ENCODE measurements at regions not wholly inside any gene's neighbourhood (a gene's known extent, or its start where the extent isn't known, plus 50 kb on each side); places are given as distances from the start of the nearest gene placed in this dataset.
A peak's percentile ranks its signal among the peaks of the same experiment; 100 is the strongest.
"Not testable (repeated sequence)": the region's sequence is repeated elsewhere in the genome, so short reads cannot be mapped to it uniquely, and the experiment has no call there.

GRCh38 chr5:103860327-103860726 is 297.7 kb upstream of the NUDT12 start:
- H3K27me3 Mint-ChIP-seq (ENCODE audit: insufficient read depth, unreplicated experiment) = no peaks in the 10 kb centered on the region
- POLR2A ChIA-PET = interaction anchor here (0.7 kb wide), 1 partner anchor 719 kb away, joined by 3 read pairs; no protein-coding TSS in a partner anchor
- H3K4me3 Mint-ChIP-seq (ENCODE audit: unreplicated experiment) = no peak overlapping the region
- H3K27ac Mint-ChIP-seq (ENCODE audit: low read depth, unreplicated experiment) = no peak overlapping the region
- no peaks in the 10 kb centered on the region for H3K4me1 Mint-ChIP-seq (ENCODE audit: insufficient read depth, unreplicated experiment)
- no peak for TF ChIP-seq CTCF (IDR thresholded peaks at IDR 0.05; ENCODE audit: unreplicated experiment)
- no peak for DNase-seq (ENCODE audit: unreplicated experiment)
- CTCF ChIA-PET = interaction anchor here (0.6 kb wide), 2 partner anchors 273 to 1568 kb away, joined by 3 read pairs; no protein-coding TSS in a partner anchor
- BruUV-seq (replicated peaks) = no TSS peak
- no peaks in the 10 kb centered on the region for H3K9me3 Mint-ChIP-seq (ENCODE audit: unreplicated experiment)
- intact Hi-C loops (cut with micrococcal nuclease) = no loop called here
- no peaks in the 10 kb centered on the region for H3K36me3 Mint-ChIP-seq (ENCODE audit: insufficient read depth, unreplicated experiment)

- CTCF ChIA-PET = not testable (repeated sequence)
These were observed 295.8 kb upstream of the NUDT12 start for GRCh38 chr5:103858367-103858766.

GRCh38 chr5:103851091-103851490 is 288.5 kb upstream of the NUDT12 start:
- Mint-ChIP-seq H3K9me3 (ENCODE audit: unreplicated experiment) (no peaks in the 10 kb centered on the region), H3K4me3 (ENCODE audit: unreplicated experiment) (no peak overlapping the region), H3K27ac (ENCODE audit: low read depth, unreplicated experiment) (no peak overlapping the region), H3K27me3 (ENCODE audit: insufficient read depth, unreplicated experiment) (no peaks in the 10 kb centered on the region), H3K4me1 (ENCODE audit: insufficient read depth, unreplicated experiment) (no peaks in the 10 kb centered on the region), H3K36me3 (ENCODE audit: insufficient read depth, unreplicated experiment) (no peaks in the 10 kb centered on the region)
- intact Hi-C loops (cut with micrococcal nuclease) = no loop called here
- ChIA-PET POLR2A (no interaction called here), CTCF (interaction anchor here (0.6 to 0.7 kb wide), 2 partner anchors 65 to 402 kb away, joined by 3 to 6 read pairs; no protein-coding TSS in a partner anchor)
- no peak for TF ChIP-seq CTCF (IDR thresholded peaks at IDR 0.05; ENCODE audit: unreplicated experiment)
- BruUV-seq (replicated peaks) = no TSS peak
- no peak for DNase-seq (ENCODE audit: unreplicated experiment)

More at GRCh38 chr5:103858367-103858766, 295.8 kb upstream of the NUDT12 start:
- H3K27me3 Mint-ChIP-seq (ENCODE audit: insufficient read depth, unreplicated experiment); DNase-seq (ENCODE audit: unreplicated experiment); H3K4me1 Mint-ChIP-seq (ENCODE audit: insufficient read depth, unreplicated experiment); intact Hi-C loops (cut with micrococcal nuclease); H3K27ac Mint-ChIP-seq (ENCODE audit: low read depth, unreplicated experiment); H3K4me3 Mint-ChIP-seq (ENCODE audit: unreplicated experiment); BruUV-seq (replicated peaks); H3K36me3 Mint-ChIP-seq (ENCODE audit: insufficient read depth, unreplicated experiment); POLR2A ChIA-PET; H3K9me3 Mint-ChIP-seq (ENCODE audit: unreplicated experiment): not testable (repeated sequence)

- POLR2A ChIA-PET = no interaction called here
- BruUV-seq (replicated peaks) = no TSS peak
- DNase-seq (ENCODE audit: unreplicated experiment) = peak; percentile 45
- H3K4me1 Mint-ChIP-seq (ENCODE audit: insufficient read depth, unreplicated experiment) = no peaks in the 10 kb centered on the region
- no peak overlapping the region for H3K27ac Mint-ChIP-seq (ENCODE audit: low read depth, unreplicated experiment)
- no peaks in the 10 kb centered on the region for H3K36me3 Mint-ChIP-seq (ENCODE audit: insufficient read depth, unreplicated experiment)
- intact Hi-C loops (cut with micrococcal nuclease) = no loop called here
- no peaks in the 10 kb centered on the region for H3K9me3 Mint-ChIP-seq (ENCODE audit: unreplicated experiment)
- CTCF ChIA-PET = no interaction called here
- TF ChIP-seq CTCF (IDR thresholded peaks at IDR 0.05; ENCODE audit: unreplicated experiment) = no peak
- no peaks in the 10 kb centered on the region for H3K27me3 Mint-ChIP-seq (ENCODE audit: insufficient read depth, unreplicated experiment)
- no peak overlapping the region for H3K4me3 Mint-ChIP-seq (ENCODE audit: unreplicated experiment)
These were observed 287.3 kb upstream of the NUDT12 start for GRCh38 chr5:103849934-103850333.

- no peaks in the 10 kb centered on the region for H3K36me3 Mint-ChIP-seq (ENCODE audit: insufficient read depth, unreplicated experiment)
- no peaks in the 10 kb centered on the region for H3K27me3 Mint-ChIP-seq (ENCODE audit: insufficient read depth, unreplicated experiment)
- CTCF ChIA-PET = no interaction called here
- peak; percentile 4 for DNase-seq (ENCODE audit: unreplicated experiment)
- POLR2A ChIA-PET = no interaction called here
- H3K27ac Mint-ChIP-seq (ENCODE audit: low read depth, unreplicated experiment) = no peak overlapping the region
- no peaks in the 10 kb centered on the region for H3K9me3 Mint-ChIP-seq (ENCODE audit: unreplicated experiment)
- no peak overlapping the region for H3K4me3 Mint-ChIP-seq (ENCODE audit: unreplicated experiment)
- BruUV-seq (replicated peaks) = no TSS peak
- no peak for TF ChIP-seq CTCF (IDR thresholded peaks at IDR 0.05; ENCODE audit: unreplicated experiment)
- intact Hi-C loops (cut with micrococcal nuclease) = no loop called here
- no peaks in the 10 kb centered on the region for H3K4me1 Mint-ChIP-seq (ENCODE audit: insufficient read depth, unreplicated experiment)
These were observed 284.5 kb upstream of the NUDT12 start for GRCh38 chr5:103847060-103847459.

Measured in MCF 10A (cell line).